Liver (tissue), 8 donors: ENCODE measurements at regions not wholly inside any gene's neighbourhood (a gene's known extent, or its start where the extent isn't known, plus 50 kb on each side); places are given as distances from the start of the nearest gene placed in this dataset.
"Not testable (repeated sequence)": the region's sequence is repeated elsewhere in the genome, so short reads cannot be mapped to it uniquely, and the experiment has no call there.

Experiments used
- DNase-seq: peaks from one replicate; pipeline ENCODE4 v3.0.0-alpha.2; 2017; ENCODE audit warnings: low spot score
- H3K27ac ChIP-seq, 2 donors: one replicate each; pipeline ENCODE4 v1.7.0; 2013; ENCODE audit warnings: inconsistent platforms in 2 of 2, low read length in 2 of 2, control low read depth in 1 of 2, low read depth in 1 of 2, mild to moderate bottlenecking in 1 of 2
- H3K27me3 ChIP-seq, 4 donors: one replicate each; pipeline versions ENCODE4 v1.6.1 to v1.7.0; 2013; ENCODE audit warnings: low read length in 3 of 4, inconsistent platforms in 1 of 4, mild to moderate bottlenecking in 1 of 4, moderate library complexity in 1 of 4; ENCODE audit not compliant: control insufficient read depth in 4 of 4, insufficient read depth in 4 of 4
- H3K36me3 ChIP-seq, 4 donors: one replicate each; pipeline versions ENCODE4 v1.6.1 to v1.7.0; 2013; ENCODE audit warnings: low read length in 3 of 4, mild to moderate bottlenecking in 3 of 4, low read depth in 1 of 4, moderate library complexity in 1 of 4; ENCODE audit not compliant: control insufficient read depth in 4 of 4, insufficient read depth in 3 of 4
- H3K4me1 ChIP-seq, 4 donors: one replicate each; pipeline versions ENCODE4 v1.6.1 to v1.7.0; 2013; ENCODE audit warnings: low read length in 3 of 4, mild to moderate bottlenecking in 3 of 4, moderate library complexity in 1 of 4; ENCODE audit not compliant: control insufficient read depth in 4 of 4, insufficient read depth in 4 of 4
- H3K4me3 ChIP-seq, 3 donors: one replicate each; pipeline versions ENCODE4 v1.6.1 to v1.7.0; 2013; ENCODE audit warnings: low read length in 3 of 3, control low read depth in 1 of 3, low read depth in 1 of 3, mild to moderate bottlenecking in 1 of 3
- H3K9ac ChIP-seq, 2 donors: one replicate each; pipeline ENCODE4 v1.7.0; 2013; ENCODE audit warnings: low read length in 2 of 2, mild to moderate bottlenecking in 2 of 2, moderate library complexity in 2 of 2, control low read depth in 1 of 2, low read depth in 1 of 2
- H3K9me3 ChIP-seq, 4 donors: one replicate each; pipeline versions ENCODE4 v1.6.1 to v1.7.0; 2013; ENCODE audit warnings: low read length in 3 of 4; ENCODE audit not compliant: control insufficient read depth in 4 of 4
- EGR1 ChIP-seq, 2 donors: IDR thresholded peaks; 2 replicates each; pipeline ENCODE4 v1.6.1; 2016 to 2018; ENCODE audit warnings: antibody characterized with exemption in 2 of 2, low read depth in 2 of 2
- FOXA1 ChIP-seq: IDR thresholded peaks from 2 replicates; pipeline ENCODE4 v1.6.1; 2016; ENCODE audit warnings: antibody characterized with exemption
- FOXA2 ChIP-seq: IDR thresholded peaks from 2 replicates; pipeline ENCODE4 v1.6.1; 2016; ENCODE audit warnings: antibody characterized with exemption
- GABPA ChIP-seq, 2 donors: IDR thresholded peaks in 1 of 2; conservative IDR thresholded peaks in 1 of 2; 2 replicates each; pipeline ENCODE4 v1.6.1; 2016; ENCODE audit warnings: antibody characterized with exemption in 2 of 2, mild to moderate bottlenecking in 1 of 2, moderate library complexity in 1 of 2
- HNF4A ChIP-seq, 2 donors: conservative IDR thresholded peaks; 2 replicates each; pipeline ENCODE4 v1.6.1; 2016; ENCODE audit warnings: antibody characterized with exemption in 2 of 2, mild to moderate bottlenecking in 2 of 2
- HNF4G ChIP-seq: IDR thresholded peaks from 2 replicates; pipeline ENCODE4 v1.6.1; 2016; ENCODE audit warnings: antibody characterized with exemption
- JUND ChIP-seq, 2 donors: IDR thresholded peaks; 2 replicates each; pipeline ENCODE4 v1.6.1; 2016; ENCODE audit warnings: antibody characterized with exemption in 2 of 2
- NR2F2 ChIP-seq: IDR thresholded peaks from 2 replicates; pipeline ENCODE4 v1.6.1; 2016; ENCODE audit warnings: antibody characterized with exemption
- RAD21 ChIP-seq, 2 donors: IDR thresholded peaks; 2 replicates each; pipeline ENCODE4 v1.6.1; 2016; ENCODE audit warnings: antibody characterized with exemption in 2 of 2, mild to moderate bottlenecking in 2 of 2
- REST ChIP-seq: IDR thresholded peaks from 2 replicates; pipeline ENCODE4 v1.6.1; 2016; ENCODE audit warnings: antibody characterized with exemption, mild to moderate bottlenecking
- RXRA ChIP-seq, 2 donors: IDR thresholded peaks; 2 replicates each; pipeline ENCODE4 v1.6.1; 2017 to 2018; ENCODE audit warnings: antibody characterized with exemption in 2 of 2, mild to moderate bottlenecking in 1 of 2
- SP1 ChIP-seq: IDR thresholded peaks from 2 replicates; pipeline ENCODE4 v1.6.1; 2018; ENCODE audit warnings: antibody characterized with exemption, mild to moderate bottlenecking
- TAF1 ChIP-seq: conservative IDR thresholded peaks from 2 replicates; pipeline ENCODE4 v1.6.1; 2016; ENCODE audit warnings: antibody characterized with exemption, mild to moderate bottlenecking
- YY1 ChIP-seq: IDR thresholded peaks from 2 replicates; pipeline ENCODE4 v1.6.1; 2016; ENCODE audit warnings: antibody characterized with exemption, mild to moderate bottlenecking
- WGBS: extraction: QIAGEN DNeasy Blood & Tissue Kit; methylation state at CpG from one replicate; pipeline ENCODE4 v1.1.7; 2013; 5-methylcytosine and 5-hydroxymethylcytosine counted together
- TF ChIP-seq, protein P1 (sequence below): fragments of 150-350 bp; IDR thresholded peaks from 2 replicates; pipeline ENCODE4 v1.5.1; 2017; ENCODE audit warnings: improper control_type of control experiment, low read depth, low read length; ENCODE audit not compliant: missing input control
- TF ChIP-seq, protein P2 (sequence below): IDR thresholded peaks from 2 replicates; pipeline ENCODE4 v1.6.1; 2016; ENCODE audit warnings: antibody characterized with exemption
- TF ChIP-seq, protein P3 (sequence below): IDR thresholded peaks from 2 replicates; pipeline ENCODE4 v1.6.1; 2016; ENCODE audit warnings: antibody characterized with exemption
- donor health status: healthy.
- donor health status: healthy.
- donor health status: healthy.
- donor health status: healthy.
- donor health status: healthy.

DNA sequence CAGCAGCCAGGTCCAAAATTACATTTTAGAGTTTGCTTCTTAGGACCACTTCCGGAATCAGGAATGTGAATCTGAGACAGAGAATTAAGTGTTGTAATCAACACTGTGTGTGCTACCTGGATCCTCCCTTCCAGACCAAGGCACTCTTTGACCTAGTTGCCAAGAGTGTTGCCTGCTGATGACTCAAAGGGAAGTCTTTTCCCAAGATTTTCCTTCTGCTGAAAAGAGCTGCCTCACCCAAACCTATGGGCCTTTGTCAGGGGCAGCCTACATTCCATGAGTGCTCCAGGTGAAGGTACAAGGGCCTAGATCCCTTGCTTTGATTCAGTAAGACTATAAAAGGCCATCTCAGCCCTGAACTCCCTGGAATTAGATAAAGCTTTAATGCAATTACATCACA is 712.5 kb upstream of the ANKRD30A start:
- H3K9ac ChIP-seq = no peak overlapping the region
- TF ChIP-seq RAD21 (IDR thresholded peaks at IDR 0.05) (no peak), EGR1 (IDR thresholded peaks at IDR 0.05; ENCODE audit: low read depth in 2 of 2) (no peak), REST (no peak), FOXA2 (no peak), TAF1 (no peak), RXRA (IDR thresholded peaks at IDR 0.05) (no peak), HNF4G (no peak), FOXA1 (no peak), NR2F2 (no peak)
- TF ChIP-seq, protein P1, sequence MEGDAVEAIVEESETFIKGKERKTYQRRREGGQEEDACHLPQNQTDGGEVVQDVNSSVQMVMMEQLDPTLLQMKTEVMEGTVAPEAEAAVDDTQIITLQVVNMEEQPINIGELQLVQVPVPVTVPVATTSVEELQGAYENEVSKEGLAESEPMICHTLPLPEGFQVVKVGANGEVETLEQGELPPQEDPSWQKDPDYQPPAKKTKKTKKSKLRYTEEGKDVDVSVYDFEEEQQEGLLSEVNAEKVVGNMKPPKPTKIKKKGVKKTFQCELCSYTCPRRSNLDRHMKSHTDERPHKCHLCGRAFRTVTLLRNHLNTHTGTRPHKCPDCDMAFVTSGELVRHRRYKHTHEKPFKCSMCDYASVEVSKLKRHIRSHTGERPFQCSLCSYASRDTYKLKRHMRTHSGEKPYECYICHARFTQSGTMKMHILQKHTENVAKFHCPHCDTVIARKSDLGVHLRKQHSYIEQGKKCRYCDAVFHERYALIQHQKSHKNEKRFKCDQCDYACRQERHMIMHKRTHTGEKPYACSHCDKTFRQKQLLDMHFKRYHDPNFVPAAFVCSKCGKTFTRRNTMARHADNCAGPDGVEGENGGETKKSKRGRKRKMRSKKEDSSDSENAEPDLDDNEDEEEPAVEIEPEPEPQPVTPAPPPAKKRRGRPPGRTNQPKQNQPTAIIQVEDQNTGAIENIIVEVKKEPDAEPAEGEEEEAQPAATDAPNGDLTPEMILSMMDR = no peak
- TF ChIP-seq, protein P2, sequence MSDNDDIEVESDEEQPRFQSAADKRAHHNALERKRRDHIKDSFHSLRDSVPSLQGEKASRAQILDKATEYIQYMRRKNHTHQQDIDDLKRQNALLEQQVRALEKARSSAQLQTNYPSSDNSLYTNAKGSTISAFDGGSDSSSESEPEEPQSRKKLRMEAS = no peak
- TF ChIP-seq, protein P3, sequence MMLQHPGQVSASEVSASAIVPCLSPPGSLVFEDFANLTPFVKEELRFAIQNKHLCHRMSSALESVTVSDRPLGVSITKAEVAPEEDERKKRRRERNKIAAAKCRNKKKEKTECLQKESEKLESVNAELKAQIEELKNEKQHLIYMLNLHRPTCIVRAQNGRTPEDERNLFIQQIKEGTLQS = no peak
- H3K9me3 ChIP-seq = peaks cover 0 to 1% (median 0%) of the 10 kb centered on the region in 4 donors
- no peaks in the 10 kb centered on the region for H3K36me3 ChIP-seq
- 95% methylated on average over 1 of the region's 1 CpG for WGBS
- H3K4me1 ChIP-seq = no peaks in the 10 kb centered on the region
- H3K27me3 ChIP-seq = no peaks in the 10 kb centered on the region
- H3K4me3 ChIP-seq = no peak overlapping the region
- no peak overlapping the region for H3K27ac ChIP-seq
- DNase-seq = no peak

- H3K27ac ChIP-seq, DNase-seq: not testable (repeated sequence)
- WGBS = 86% methylated on average over 8 of the region's 8 CpGs
Observed at GRCh38 chr10:36400238-36400637, 725.2 kb upstream of the ANKRD30A start.

DNA sequence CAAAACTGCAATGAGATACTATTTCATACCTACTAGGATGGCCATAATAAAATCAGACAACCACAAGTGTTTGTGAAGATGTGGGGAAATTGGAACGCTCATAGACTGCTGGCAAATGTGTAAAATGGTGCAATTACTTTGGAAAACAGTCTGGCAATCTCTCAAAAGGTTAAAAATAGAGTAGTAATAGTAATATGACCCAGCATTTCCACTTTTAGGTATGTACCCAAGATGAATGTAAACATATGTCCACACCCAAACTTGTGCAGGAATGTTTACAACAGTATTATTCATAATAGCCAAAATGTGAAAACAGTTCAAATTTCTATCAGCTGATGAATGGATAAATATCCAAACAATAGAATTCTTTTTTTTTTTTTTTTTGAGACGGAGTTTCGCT is 731.6 kb upstream of the ANKRD30A start:
- 86% methylated on average over 3 of the region's 3 CpGs for WGBS
- TF ChIP-seq REST (no peak), HNF4A (conservative IDR thresholded peaks at IDR 0.05) (no peak), HNF4G (no peak), RXRA (IDR thresholded peaks at IDR 0.05) (no peak), EGR1 (IDR thresholded peaks at IDR 0.05; ENCODE audit: low read depth in 2 of 2) (no peak), GABPA (IDR thresholded peaks at IDR 0.05 in 1 of 2, conservative IDR thresholded peaks at IDR 0.05 in 1 of 2) (no peak), SP1 (no peak), JUND (IDR thresholded peaks at IDR 0.05) (no peak), YY1 (no peak)
- TF ChIP-seq, protein P2 = no peak
- no peak overlapping the region for H3K4me3 ChIP-seq
- no peak overlapping the region for H3K9ac ChIP-seq
- no peak for DNase-seq
- no peaks in the 10 kb centered on the region for H3K27me3 ChIP-seq
- no peaks in the 10 kb centered on the region for H3K9me3 ChIP-seq
- no peak overlapping the region for H3K27ac ChIP-seq
- no peaks in the 10 kb centered on the region for H3K4me1 ChIP-seq
- no peaks in the 10 kb centered on the region for H3K36me3 ChIP-seq

More at GRCh38 chr10:36400238-36400637, 725.2 kb upstream of the ANKRD30A start:
- H3K9ac ChIP-seq, H3K27me3 ChIP-seq, H3K9me3 ChIP-seq, H3K4me1 ChIP-seq, H3K4me3 ChIP-seq, H3K36me3 ChIP-seq: not testable (repeated sequence)
